H1 (cell line): ENCODE measurements at regions not wholly inside any gene's neighbourhood (a gene's known extent, or its start where the extent isn't known, plus 50 kb on each side); places are given as distances from the start of the nearest gene placed in this dataset.

Source experiments
- POU5F1 ChIP-seq: IDR thresholded peaks from 2 replicates; pipeline ENCODE4 v1.6.1; 2011; ENCODE audit warnings: low read depth, mild to moderate bottlenecking, low read length, moderate library complexity
- RBBP5 ChIP-seq: IDR thresholded peaks from 2 replicates; pipeline ENCODE4 v1.7.1; 2012; ENCODE audit warnings: low read depth, mild to moderate bottlenecking, inconsistent platforms, low read length, moderate library complexity, borderline replicate concordance
- TF ChIP-seq, protein P1 (sequence below): IDR thresholded peaks from 2 replicates; pipeline ENCODE4 v1.6.1; 2011; ENCODE audit warnings: low read depth, mild to moderate bottlenecking, low read length; ENCODE audit not compliant: insufficient read depth

DNA sequence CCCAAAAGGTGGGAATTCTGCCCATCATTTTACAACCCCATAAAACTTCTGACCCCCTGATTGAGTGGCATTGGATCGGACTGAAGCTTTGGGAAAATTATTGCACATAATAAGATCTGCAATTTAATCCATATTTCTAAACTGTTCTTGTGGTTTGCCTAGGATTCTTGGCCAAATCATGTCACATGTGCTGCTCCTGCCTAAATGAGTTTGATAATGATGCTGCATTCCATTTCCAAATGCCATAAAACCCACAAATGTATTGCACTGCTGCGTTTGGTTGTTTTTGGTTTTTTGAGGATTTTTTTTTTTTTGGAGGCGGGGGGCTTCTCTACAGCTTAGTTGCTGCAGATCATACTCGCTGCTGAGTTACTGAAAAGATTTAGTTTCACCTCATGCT, 153.6 kb downstream of the QDPR start (continued):
- TF ChIP-seq, protein P1, sequence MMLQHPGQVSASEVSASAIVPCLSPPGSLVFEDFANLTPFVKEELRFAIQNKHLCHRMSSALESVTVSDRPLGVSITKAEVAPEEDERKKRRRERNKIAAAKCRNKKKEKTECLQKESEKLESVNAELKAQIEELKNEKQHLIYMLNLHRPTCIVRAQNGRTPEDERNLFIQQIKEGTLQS: no peak
- no peak for TF ChIP-seq POU5F1
- no peak for TF ChIP-seq RBBP5
